SK-N-SH treated with all-trans-retinoic acid at 6 μM for 48 hours (cell line): ENCODE measurements at regions not wholly inside any gene's neighbourhood (a gene's known extent, or its start where the extent isn't known, plus 50 kb on each side); places are given as distances from the start of the nearest gene placed in this dataset.
A peak's percentile ranks its signal among the peaks of the same experiment; 100 is the strongest.

Source experiments
- ATAC-seq: fragments of 200-7000 bp; cut with Tn5 transposase; 3 replicates; pipeline ENCODE4 v1.9.1; 2020; ENCODE audit warnings: mild to moderate bottlenecking, moderate library complexity
- ARNTL ChIP-seq: fragments of 450-650 bp; formaldehyde crosslinking; IDR thresholded peaks from 2 replicates; pipeline ENCODE4 v1.5.0; 2020; ENCODE audit warnings: low read depth, mild to moderate bottlenecking, moderate library complexity, borderline replicate concordance
- BACH2 ChIP-seq: fragments of 250-450 bp; sonication (Bioruptor Pico); IDR thresholded peaks from 2 replicates; pipeline ENCODE4 v1.9.0; 2021; ENCODE audit warnings: mild to moderate bottlenecking, borderline replicate concordance
- CREB5 ChIP-seq: fragments of 250-450 bp; sonication (Bioruptor Pico); IDR thresholded peaks from 2 replicates; pipeline ENCODE4 v1.5.1; 2020; ENCODE audit warnings: low read depth, mild to moderate bottlenecking, moderate library complexity
- CSDC2 ChIP-seq: fragments of 250-450 bp; sonication (Bioruptor Pico); IDR thresholded peaks from 2 replicates; pipeline ENCODE4 v1.5.0; 2020; ENCODE audit warnings: mild to moderate bottlenecking, moderate library complexity
- CSRNP3 ChIP-seq: fragments of 250-450 bp; sonication (Bioruptor Pico); IDR thresholded peaks from 2 replicates; pipeline ENCODE4 v1.5.1; 2021; ENCODE audit warnings: mild to moderate bottlenecking, moderate library complexity
- ESRRG ChIP-seq: fragments of 250-450 bp; sonication (Bioruptor Pico); IDR thresholded peaks from 2 replicates; pipeline ENCODE4 v1.6.1; 2021; ENCODE audit warnings: mild to moderate bottlenecking
- GLIS3 ChIP-seq: fragments of 250-450 bp; sonication (Bioruptor Pico); IDR thresholded peaks from 2 replicates; pipeline ENCODE4 v1.5.0; 2020; ENCODE audit warnings: mild to moderate bottlenecking, moderate library complexity
- ISL1 ChIP-seq: fragments of 250-450 bp; sonication (Bioruptor Pico); IDR thresholded peaks from 2 replicates; pipeline ENCODE4 v2.1.2; 2022; ENCODE audit warnings: mild to moderate bottlenecking, moderate library complexity
- OSR1 ChIP-seq: fragments of 250-450 bp; sonication (Bioruptor Pico); IDR thresholded peaks from 2 replicates; pipeline ENCODE4 v1.8.0; 2022; ENCODE audit warnings: moderate library complexity, mild to moderate bottlenecking, inconsistent platforms
- POU6F1 ChIP-seq: fragments of 250-450 bp; sonication (Bioruptor Pico); IDR thresholded peaks from 2 replicates; pipeline ENCODE4 v1.8.0; 2021; ENCODE audit warnings: low read depth, mild to moderate bottlenecking, moderate library complexity, borderline replicate concordance
- PPARA ChIP-seq: fragments of 250-450 bp; sonication (Bioruptor Pico); IDR thresholded peaks from 2 replicates; pipeline ENCODE4 v1.5.0; 2020; ENCODE audit warnings: mild to moderate bottlenecking, borderline replicate concordance
- RARB ChIP-seq: fragments of 250-450 bp; sonication (Bioruptor Pico); IDR thresholded peaks from 2 replicates; pipeline ENCODE4 v1.8.0; 2021; ENCODE audit warnings: mild to moderate bottlenecking, moderate library complexity
- SNAI2 ChIP-seq: fragments of 250-450 bp; sonication (Bioruptor Pico); IDR thresholded peaks from 2 replicates; pipeline ENCODE4 v1.5.0; 2020; ENCODE audit warnings: mild to moderate bottlenecking, moderate library complexity
- TCF4 ChIP-seq: fragments of 250-450 bp; sonication (Bioruptor Pico); IDR thresholded peaks from 2 replicates; pipeline ENCODE4 v1.8.0; 2021; ENCODE audit warnings: mild to moderate bottlenecking, moderate library complexity, borderline replicate concordance
- TOX ChIP-seq: fragments of 250-450 bp; sonication (Bioruptor Pico); IDR thresholded peaks from 2 replicates; pipeline ENCODE4 v1.8.0; 2021; ENCODE audit warnings: mild to moderate bottlenecking, moderate library complexity, borderline replicate concordance
- TSHZ2 ChIP-seq: fragments of 250-450 bp; sonication (Bioruptor Pico); IDR thresholded peaks from 2 replicates; pipeline ENCODE4 v1.5.0; 2020; ENCODE audit warnings: mild to moderate bottlenecking, moderate library complexity
- ZC3H10 ChIP-seq: fragments of 250-450 bp; sonication (Bioruptor Pico); IDR thresholded peaks from 2 replicates; pipeline ENCODE4 v1.5.1; 2021; ENCODE audit warnings: mild to moderate bottlenecking, moderate library complexity
- ZFP3 ChIP-seq: fragments of 250-450 bp; sonication (Bioruptor Pico); IDR thresholded peaks from 2 replicates; pipeline ENCODE4 v1.5.0; 2020; ENCODE audit warnings: mild to moderate bottlenecking, moderate library complexity
- ZNF70 ChIP-seq: fragments of 450-650 bp; formaldehyde crosslinking; IDR thresholded peaks from 2 replicates; pipeline ENCODE4 v1.5.0; 2020; ENCODE audit warnings: mild to moderate bottlenecking, moderate library complexity

GRCh38 chr3:94413336-94414108 is 350.7 kb downstream of the NSUN3 start:
- no peak for TF ChIP-seq ZNF70 (CRISPR knock-in tag)
- TF ChIP-seq SNAI2 (CRISPR knock-in tag) = no peak
- no peak for TF ChIP-seq OSR1 (CRISPR knock-in tag)
- no peak for TF ChIP-seq POU6F1
- TF ChIP-seq ARNTL (CRISPR knock-in tag) = no peak
- no peak for TF ChIP-seq TCF4 (CRISPR knock-in tag)
- no peak for TF ChIP-seq GLIS3 (CRISPR knock-in tag)
- TF ChIP-seq ESRRG (CRISPR knock-in tag) = no peak
- no peak for TF ChIP-seq PPARA (CRISPR knock-in tag)
- TF ChIP-seq CSRNP3 (CRISPR knock-in tag) = no peak
- no peak for TF ChIP-seq CSDC2 (CRISPR knock-in tag)
- TF ChIP-seq BACH2 (CRISPR knock-in tag) = no peak
- no peak for TF ChIP-seq CREB5 (CRISPR knock-in tag)
- no peak; the same call in 1 of the 2 replicates for TF ChIP-seq ISL1 (CRISPR knock-in tag)
- no peak for TF ChIP-seq ZFP3
- ATAC-seq = peak; percentile 84

GRCh38 chr3:94414418-94414817 is 351.6 kb downstream of the NSUN3 start:
- peak; percentile 77 for ATAC-seq
- TF ChIP-seq TCF4 (CRISPR knock-in tag) (peak; percentile 93), ISL1 (CRISPR knock-in tag) (peak; percentile 97), ZFP3 (no peak), TOX (CRISPR knock-in tag) (0 out of 2 replicates have a peak, but pooled peaks have one; percentile 34), GLIS3 (CRISPR knock-in tag) (0 out of 2 replicates have a peak, but pooled peaks have one; percentile 23), RARB (0 out of 2 replicates have a peak, but pooled peaks have one; percentile 22), TSHZ2 (CRISPR knock-in tag) (peak; percentile 85), ZC3H10 (CRISPR knock-in tag) (0 out of 2 replicates have a peak, but pooled peaks have one; percentile 62), CREB5 (CRISPR knock-in tag) (0 out of 2 replicates have a peak, but pooled peaks have one; percentile 2), CSRNP3 (CRISPR knock-in tag) (0 out of 2 replicates have a peak, but pooled peaks have one; percentile 65), OSR1 (CRISPR knock-in tag) (no peak), ARNTL (CRISPR knock-in tag) (no peak)
